ENCODE measurements at regions not wholly inside any gene's neighbourhood (a gene's known extent, or its start where the extent isn't known, plus 50 kb on each side); places are given as distances from the start of the nearest gene placed in this dataset.

- ATAC-seq (no peak), DNase-seq (ENCODE audit: low spot score) (no peak)
- H3K9me2 ChIP-seq (ENCODE audit: insufficient read depth) = no peaks in the 10 kb centered on the region
- no peak for TF ChIP-seq POLR2AphosphoS5 (IDR thresholded peaks at IDR 0.05; ENCODE audit: low read depth)
- TF ChIP-seq, protein P1, sequence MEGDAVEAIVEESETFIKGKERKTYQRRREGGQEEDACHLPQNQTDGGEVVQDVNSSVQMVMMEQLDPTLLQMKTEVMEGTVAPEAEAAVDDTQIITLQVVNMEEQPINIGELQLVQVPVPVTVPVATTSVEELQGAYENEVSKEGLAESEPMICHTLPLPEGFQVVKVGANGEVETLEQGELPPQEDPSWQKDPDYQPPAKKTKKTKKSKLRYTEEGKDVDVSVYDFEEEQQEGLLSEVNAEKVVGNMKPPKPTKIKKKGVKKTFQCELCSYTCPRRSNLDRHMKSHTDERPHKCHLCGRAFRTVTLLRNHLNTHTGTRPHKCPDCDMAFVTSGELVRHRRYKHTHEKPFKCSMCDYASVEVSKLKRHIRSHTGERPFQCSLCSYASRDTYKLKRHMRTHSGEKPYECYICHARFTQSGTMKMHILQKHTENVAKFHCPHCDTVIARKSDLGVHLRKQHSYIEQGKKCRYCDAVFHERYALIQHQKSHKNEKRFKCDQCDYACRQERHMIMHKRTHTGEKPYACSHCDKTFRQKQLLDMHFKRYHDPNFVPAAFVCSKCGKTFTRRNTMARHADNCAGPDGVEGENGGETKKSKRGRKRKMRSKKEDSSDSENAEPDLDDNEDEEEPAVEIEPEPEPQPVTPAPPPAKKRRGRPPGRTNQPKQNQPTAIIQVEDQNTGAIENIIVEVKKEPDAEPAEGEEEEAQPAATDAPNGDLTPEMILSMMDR (conservative IDR thresholded peaks at IDR 0.05; ENCODE audit: low read depth in 2 of 2) = no peak
- TF ChIP-seq ZNF331 (CRISPR knock-in tag; IDR thresholded peaks at IDR 0.05; ENCODE audit: low read depth) = no peak
- TF ChIP-seq, protein P2, sequence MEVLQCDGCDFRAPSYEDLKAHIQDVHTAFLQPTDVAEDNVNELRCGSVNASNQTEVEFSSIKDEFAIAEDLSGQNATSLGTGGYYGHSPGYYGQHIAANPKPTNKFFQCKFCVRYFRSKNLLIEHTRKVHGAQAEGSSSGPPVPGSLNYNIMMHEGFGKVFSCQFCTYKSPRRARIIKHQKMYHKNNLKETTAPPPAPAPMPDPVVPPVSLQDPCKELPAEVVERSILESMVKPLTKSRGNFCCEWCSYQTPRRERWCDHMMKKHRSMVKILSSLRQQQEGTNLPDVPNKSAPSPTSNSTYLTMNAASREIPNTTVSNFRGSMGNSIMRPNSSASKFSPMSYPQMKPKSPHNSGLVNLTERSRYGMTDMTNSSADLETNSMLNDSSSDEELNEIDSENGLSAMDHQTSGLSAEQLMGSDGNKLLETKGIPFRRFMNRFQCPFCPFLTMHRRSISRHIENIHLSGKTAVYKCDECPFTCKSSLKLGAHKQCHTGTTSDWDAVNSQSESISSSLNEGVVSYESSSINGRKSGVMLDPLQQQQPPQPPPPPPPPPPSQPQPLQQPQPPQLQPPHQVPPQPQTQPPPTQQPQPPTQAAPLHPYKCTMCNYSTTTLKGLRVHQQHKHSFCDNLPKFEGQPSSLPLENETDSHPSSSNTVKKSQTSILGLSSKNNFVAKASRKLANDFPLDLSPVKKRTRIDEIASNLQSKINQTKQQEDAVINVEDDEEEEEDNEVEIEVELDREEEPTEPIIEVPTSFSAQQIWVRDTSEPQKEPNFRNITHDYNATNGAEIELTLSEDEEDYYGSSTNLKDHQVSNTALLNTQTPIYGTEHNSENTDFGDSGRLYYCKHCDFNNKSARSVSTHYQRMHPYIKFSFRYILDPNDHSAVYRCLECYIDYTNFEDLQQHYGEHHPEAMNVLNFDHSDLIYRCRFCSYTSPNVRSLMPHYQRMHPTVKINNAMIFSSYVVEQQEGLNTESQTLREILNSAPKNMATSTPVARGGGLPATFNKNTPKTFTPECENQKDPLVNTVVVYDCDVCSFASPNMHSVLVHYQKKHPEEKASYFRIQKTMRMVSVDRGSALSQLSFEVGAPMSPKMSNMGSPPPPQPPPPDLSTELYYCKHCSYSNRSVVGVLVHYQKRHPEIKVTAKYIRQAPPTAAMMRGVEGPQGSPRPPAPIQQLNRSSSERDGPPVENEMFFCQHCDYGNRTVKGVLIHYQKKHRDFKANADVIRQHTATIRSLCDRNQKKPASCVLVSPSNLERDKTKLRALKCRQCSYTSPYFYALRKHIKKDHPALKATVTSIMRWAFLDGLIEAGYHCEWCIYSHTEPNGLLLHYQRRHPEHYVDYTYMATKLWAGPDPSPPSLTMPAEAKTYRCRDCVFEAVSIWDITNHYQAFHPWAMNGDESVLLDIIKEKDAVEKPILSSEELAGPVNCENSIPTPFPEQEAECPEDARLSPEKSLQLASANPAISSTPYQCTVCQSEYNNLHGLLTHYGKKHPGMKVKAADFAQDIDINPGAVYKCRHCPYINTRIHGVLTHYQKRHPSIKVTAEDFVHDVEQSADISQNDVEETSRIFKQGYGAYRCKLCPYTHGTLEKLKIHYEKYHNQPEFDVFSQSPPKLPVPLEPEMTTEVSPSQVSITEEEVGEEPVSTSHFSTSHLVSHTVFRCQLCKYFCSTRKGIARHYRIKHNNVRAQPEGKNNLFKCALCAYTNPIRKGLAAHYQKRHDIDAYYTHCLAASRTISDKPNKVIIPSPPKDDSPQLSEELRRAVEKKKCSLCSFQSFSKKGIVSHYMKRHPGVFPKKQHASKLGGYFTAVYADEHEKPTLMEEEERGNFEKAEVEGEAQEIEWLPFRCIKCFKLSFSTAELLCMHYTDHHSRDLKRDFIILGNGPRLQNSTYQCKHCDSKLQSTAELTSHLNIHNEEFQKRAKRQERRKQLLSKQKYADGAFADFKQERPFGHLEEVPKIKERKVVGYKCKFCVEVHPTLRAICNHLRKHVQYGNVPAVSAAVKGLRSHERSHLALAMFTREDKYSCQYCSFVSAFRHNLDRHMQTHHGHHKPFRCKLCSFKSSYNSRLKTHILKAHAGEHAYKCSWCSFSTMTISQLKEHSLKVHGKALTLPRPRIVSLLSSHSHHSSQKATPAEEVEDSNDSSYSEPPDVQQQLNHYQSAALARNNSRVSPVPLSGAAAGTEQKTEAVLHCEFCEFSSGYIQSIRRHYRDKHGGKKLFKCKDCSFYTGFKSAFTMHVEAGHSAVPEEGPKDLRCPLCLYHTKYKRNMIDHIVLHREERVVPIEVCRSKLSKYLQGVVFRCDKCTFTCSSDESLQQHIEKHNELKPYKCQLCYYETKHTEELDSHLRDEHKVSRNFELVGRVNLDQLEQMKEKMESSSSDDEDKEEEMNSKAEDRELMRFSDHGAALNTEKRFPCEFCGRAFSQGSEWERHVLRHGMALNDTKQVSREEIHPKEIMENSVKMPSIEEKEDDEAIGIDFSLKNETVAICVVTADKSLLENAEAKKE (CRISPR knock-in tag; IDR thresholded peaks at IDR 0.05) = no peak
- no peak for TF ChIP-seq NANOG (IDR thresholded peaks at IDR 0.05; ENCODE audit: borderline replicate concordance)
- TF ChIP-seq EZH2phosphoT487 (IDR thresholded peaks at IDR 0.05; ENCODE audit: unreplicated experiment) = no peak
- TF ChIP-seq, protein P3, sequence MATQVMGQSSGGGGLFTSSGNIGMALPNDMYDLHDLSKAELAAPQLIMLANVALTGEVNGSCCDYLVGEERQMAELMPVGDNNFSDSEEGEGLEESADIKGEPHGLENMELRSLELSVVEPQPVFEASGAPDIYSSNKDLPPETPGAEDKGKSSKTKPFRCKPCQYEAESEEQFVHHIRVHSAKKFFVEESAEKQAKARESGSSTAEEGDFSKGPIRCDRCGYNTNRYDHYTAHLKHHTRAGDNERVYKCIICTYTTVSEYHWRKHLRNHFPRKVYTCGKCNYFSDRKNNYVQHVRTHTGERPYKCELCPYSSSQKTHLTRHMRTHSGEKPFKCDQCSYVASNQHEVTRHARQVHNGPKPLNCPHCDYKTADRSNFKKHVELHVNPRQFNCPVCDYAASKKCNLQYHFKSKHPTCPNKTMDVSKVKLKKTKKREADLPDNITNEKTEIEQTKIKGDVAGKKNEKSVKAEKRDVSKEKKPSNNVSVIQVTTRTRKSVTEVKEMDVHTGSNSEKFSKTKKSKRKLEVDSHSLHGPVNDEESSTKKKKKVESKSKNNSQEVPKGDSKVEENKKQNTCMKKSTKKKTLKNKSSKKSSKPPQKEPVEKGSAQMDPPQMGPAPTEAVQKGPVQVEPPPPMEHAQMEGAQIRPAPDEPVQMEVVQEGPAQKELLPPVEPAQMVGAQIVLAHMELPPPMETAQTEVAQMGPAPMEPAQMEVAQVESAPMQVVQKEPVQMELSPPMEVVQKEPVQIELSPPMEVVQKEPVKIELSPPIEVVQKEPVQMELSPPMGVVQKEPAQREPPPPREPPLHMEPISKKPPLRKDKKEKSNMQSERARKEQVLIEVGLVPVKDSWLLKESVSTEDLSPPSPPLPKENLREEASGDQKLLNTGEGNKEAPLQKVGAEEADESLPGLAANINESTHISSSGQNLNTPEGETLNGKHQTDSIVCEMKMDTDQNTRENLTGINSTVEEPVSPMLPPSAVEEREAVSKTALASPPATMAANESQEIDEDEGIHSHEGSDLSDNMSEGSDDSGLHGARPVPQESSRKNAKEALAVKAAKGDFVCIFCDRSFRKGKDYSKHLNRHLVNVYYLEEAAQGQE (IDR thresholded peaks at IDR 0.05; ENCODE audit: unreplicated experiment) = no peak
- TF ChIP-seq CREB1 (CRISPR knock-in tag; IDR thresholded peaks at IDR 0.05; ENCODE audit: low read depth) = no peak
- TF ChIP-seq STAT1 (IDR thresholded peaks at IDR 0.05; ENCODE audit: unreplicated experiment) = no peak
- TF ChIP-seq, protein P4, sequence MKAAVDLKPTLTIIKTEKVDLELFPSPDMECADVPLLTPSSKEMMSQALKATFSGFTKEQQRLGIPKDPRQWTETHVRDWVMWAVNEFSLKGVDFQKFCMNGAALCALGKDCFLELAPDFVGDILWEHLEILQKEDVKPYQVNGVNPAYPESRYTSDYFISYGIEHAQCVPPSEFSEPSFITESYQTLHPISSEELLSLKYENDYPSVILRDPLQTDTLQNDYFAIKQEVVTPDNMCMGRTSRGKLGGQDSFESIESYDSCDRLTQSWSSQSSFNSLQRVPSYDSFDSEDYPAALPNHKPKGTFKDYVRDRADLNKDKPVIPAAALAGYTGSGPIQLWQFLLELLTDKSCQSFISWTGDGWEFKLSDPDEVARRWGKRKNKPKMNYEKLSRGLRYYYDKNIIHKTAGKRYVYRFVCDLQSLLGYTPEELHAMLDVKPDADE (IDR thresholded peaks at IDR 0.05) = no peak
- TF ChIP-seq JUNB (IDR thresholded peaks at IDR 0.05; ENCODE audit: unreplicated experiment) = no peak
- TF ChIP-seq EZH2 (IDR thresholded peaks at IDR 0.05; ENCODE audit: low read depth, unreplicated experiment) = no peak
- no peak for TF ChIP-seq ZNF114 (CRISPR knock-in tag; IDR thresholded peaks at IDR 0.05)
- H3K27ac Mint-ChIP-seq = no peak overlapping the region
- H4K20me1 ChIP-seq (replicated peaks; ENCODE audit: insufficient read depth) = no peaks in the 10 kb centered on the region
- no peak overlapping the region for H3K27ac ChIP-seq (ENCODE audit: low read depth)
- H3K9me3 Mint-ChIP-seq = no peaks in the 10 kb centered on the region
- no peak overlapping the region for H3K4me3 ChIP-seq
- no peaks in the 10 kb centered on the region for H3K36me3 Mint-ChIP-seq (ENCODE audit: low read depth)
- H3K4me3 Mint-ChIP-seq = no peak overlapping the region
- no peaks in the 10 kb centered on the region for H3K27me3 ChIP-seq (ENCODE audit: insufficient read depth)
- H3F3A ChIP-seq (replicated peaks; ENCODE audit: low read depth) = no peaks in the 10 kb centered on the region
- H3K79me2 ChIP-seq (replicated peaks; ENCODE audit: insufficient read depth) = no peaks in the 10 kb centered on the region
- no peaks in the 10 kb centered on the region for H3K36me3 ChIP-seq (ENCODE audit: insufficient read depth)
- H3K4me2 ChIP-seq = no peak overlapping the region
- H2AFZ ChIP-seq = no peak overlapping the region
- H3K4me1 Mint-ChIP-seq = no peaks in the 10 kb centered on the region
- no peaks in the 10 kb centered on the region for H3K27me3 Mint-ChIP-seq (ENCODE audit: insufficient read depth, low read depth, poor library complexity)
- no peaks in the 10 kb centered on the region for H3K4me1 ChIP-seq (ENCODE audit: insufficient read depth)
Observed at GRCh38 chr7:14092331-14092730, 102.9 kb upstream of the ETV1 start.
